ENCODE measurements at regions not wholly inside any gene's neighbourhood (a gene's known extent, or its start where the extent isn't known, plus 50 kb on each side); places are given as distances from the start of the nearest gene placed in this dataset.

GRCh38 chr19:31444931-31445330 is 95.7 kb upstream of the TSHZ3 start:
- no peak for TF ChIP-seq CTCF (IDR thresholded peaks at IDR 0.05; ENCODE audit: control extremely low read depth, extremely low read depth)
- peak; percentile 50 to 92 (median 89) for DNase-seq

GRCh38 chr19:31445406-31445805 is 96.2 kb upstream of the TSHZ3 start:
- DNase-seq = no peak
- peaks cover 0 to 6% (median 2%) of the 10 kb centered on the region in 4 donors for H3K9me3 ChIP-seq (ENCODE audit: control insufficient read depth in 4 of 4, insufficient read depth in 3 of 4, low read length in 3 of 4)
- no peak overlapping the region for H3K9ac ChIP-seq (ENCODE audit: insufficient read depth in 1 of 2, low read length in 2 of 2)
- no peaks in the 10 kb centered on the region for H3K27me3 ChIP-seq (ENCODE audit: control insufficient read depth in 3 of 3, insufficient read depth in 3 of 3, low read length in 2 of 3)
- H3K27ac ChIP-seq (ENCODE audit: low read depth in 1 of 2, low read length in 1 of 2) = no peak overlapping the region
- WGBS, 2 donors = 86 to 91% methylated on average over 1 of the region's 1 CpG
- H3K4me3 ChIP-seq = no peak overlapping the region
- no peaks in the 10 kb centered on the region for H3K36me3 ChIP-seq (ENCODE audit: control insufficient read depth in 4 of 4, insufficient read depth in 4 of 4, low read length in 4 of 4)
- H3K4me1 ChIP-seq (ENCODE audit: control insufficient read depth in 5 of 5, insufficient read depth in 5 of 5, low read length in 5 of 5) = peaks cover 0 to 22% (median 0%) of the 10 kb centered on the region in 5 donors
- no peak for TF ChIP-seq CTCF (IDR thresholded peaks at IDR 0.05; ENCODE audit: control extremely low read depth, extremely low read depth)
- no peak for ATAC-seq (ENCODE audit: insufficient read depth, low FRiP score)

More at GRCh38 chr19:31444931-31445330, 95.7 kb upstream of the TSHZ3 start:
- Histone ChIP-seq H3K9me3 (ENCODE audit: control insufficient read depth in 4 of 4, insufficient read depth in 3 of 4, low read length in 3 of 4) (peaks cover 0 to 6% (median 2%) of the 10 kb centered on the region in 4 donors), H3K4me1 (ENCODE audit: control insufficient read depth in 5 of 5, insufficient read depth in 5 of 5, low read length in 5 of 5) (peaks cover 0 to 22% (median 0%) of the 10 kb centered on the region in 5 donors), H3K4me3 (no peak overlapping the region), H3K9ac (ENCODE audit: insufficient read depth in 1 of 2, low read length in 2 of 2) (no peak overlapping the region), H3K27me3 (ENCODE audit: control insufficient read depth in 3 of 3, insufficient read depth in 3 of 3, low read length in 2 of 3) (no peaks in the 10 kb centered on the region), H3K27ac (ENCODE audit: low read depth in 1 of 2, low read length in 1 of 2) (no peak overlapping the region), H3K36me3 (ENCODE audit: control insufficient read depth in 4 of 4, insufficient read depth in 4 of 4, low read length in 4 of 4) (no peaks in the 10 kb centered on the region)
- WGBS, 2 donors = 83 to 93% methylated on average over 4 of the region's 4 CpGs
- ATAC-seq (ENCODE audit: insufficient read depth, low FRiP score) = no peak

GRCh38 chr19:31448221-31448657 is 99.0 kb upstream of the TSHZ3 start:
- Histone ChIP-seq H3K4me1 (ENCODE audit: control insufficient read depth in 5 of 5, insufficient read depth in 5 of 5, low read length in 5 of 5) (peaks cover 0 to 22% (median 0%) of the 10 kb centered on the region in 5 donors), H3K27ac (ENCODE audit: low read depth in 1 of 2, low read length in 1 of 2) (peak overlapping the region in 1 of 2 donors; percentile 1), H3K4me3 (no peak overlapping the region), H3K27me3 (ENCODE audit: control insufficient read depth in 3 of 3, insufficient read depth in 3 of 3, low read length in 2 of 3) (no peaks in the 10 kb centered on the region), H3K9me3 (ENCODE audit: control insufficient read depth in 4 of 4, insufficient read depth in 3 of 4, low read length in 3 of 4) (peaks cover 0 to 6% (median 2%) of the 10 kb centered on the region in 4 donors), H3K36me3 (ENCODE audit: control insufficient read depth in 4 of 4, insufficient read depth in 4 of 4, low read length in 4 of 4) (no peaks in the 10 kb centered on the region), H3K9ac (ENCODE audit: insufficient read depth in 1 of 2, low read length in 2 of 2) (no peak overlapping the region)
- peak; percentile 83 to 91 (median 90) for DNase-seq
- WGBS, 2 donors = 55 to 72% methylated on average over 7 of the region's 7 CpGs
- no peak for TF ChIP-seq CTCF (IDR thresholded peaks at IDR 0.05; ENCODE audit: control extremely low read depth, extremely low read depth)
- peak; percentile 47 for ATAC-seq (ENCODE audit: insufficient read depth, low FRiP score)

- WGBS, 2 donors = 84 to 93% methylated on average over 4 of the region's 4 CpGs
- TF ChIP-seq CTCF (IDR thresholded peaks at IDR 0.05; ENCODE audit: control extremely low read depth, extremely low read depth) = no peak
- H3K4me1 ChIP-seq (ENCODE audit: control insufficient read depth in 5 of 5, insufficient read depth in 5 of 5, low read length in 5 of 5) = peaks cover 0 to 19% (median 0%) of the 10 kb centered on the region in 5 donors
- no peaks in the 10 kb centered on the region for H3K36me3 ChIP-seq (ENCODE audit: control insufficient read depth in 4 of 4, insufficient read depth in 4 of 4, low read length in 4 of 4)
- ATAC-seq (ENCODE audit: insufficient read depth, low FRiP score) (no peak), DNase-seq (no peak)
- no peaks in the 10 kb centered on the region for H3K27me3 ChIP-seq (ENCODE audit: control insufficient read depth in 3 of 3, insufficient read depth in 3 of 3, low read length in 2 of 3)
- H3K9ac ChIP-seq (ENCODE audit: insufficient read depth in 1 of 2, low read length in 2 of 2) = no peak overlapping the region
- H3K9me3 ChIP-seq (ENCODE audit: control insufficient read depth in 4 of 4, insufficient read depth in 3 of 4, low read length in 3 of 4) = peaks cover 0 to 6% (median 2%) of the 10 kb centered on the region in 4 donors
- no peak overlapping the region for H3K27ac ChIP-seq (ENCODE audit: low read depth in 1 of 2, low read length in 1 of 2)
- H3K4me3 ChIP-seq = no peak overlapping the region
Observed at GRCh38 chr19:31449379-31449778, 100.1 kb upstream of the TSHZ3 start.

Measured in lung (tissue), 11 donors.